Posterior vena cava (tissue), 2 donors: ENCODE measurements at regions not wholly inside any gene's neighbourhood (a gene's known extent, or its start where the extent isn't known, plus 50 kb on each side); places are given as distances from the start of the nearest gene placed in this dataset.

Experiments used
- DNase-seq: peaks from one replicate; pipeline ENCODE4 v3.0.0-alpha.2; 2020; ENCODE audit warnings: low spot score
- intact Hi-C, 2 donors: fragments of 100-400 bp; cut with DNase I; formaldehyde crosslinking; loops; one replicate each; pipeline versions ENCODE4 v1.14.1 to v1.14.2; 2022 to 2023
- donor health status: DM: yes; HTN: yes; CAD: no.
- donor health status: DM: yes; HTN: yes; CAD: no.

GRCh38 chr10:7030134-7030855, 380.5 kb downstream of the SFMBT2 start:
- no peak for DNase-seq
- intact Hi-C loops = no loop called here

- intact Hi-C loops = no loop called here
- DNase-seq = no peak
Measured at GRCh38 chr10:7029672-7030071, 381.2 kb downstream of the SFMBT2 start.

- DNase-seq = no peak
- intact Hi-C loops = no loop called here
Measured at GRCh38 chr10:7028809-7029166, 382.0 kb downstream of the SFMBT2 start.

- no peak for DNase-seq
- intact Hi-C loops = no loop called here
Measured at GRCh38 chr10:7027913-7028808, 382.7 kb downstream of the SFMBT2 start.

- intact Hi-C loops = no loop called here
- DNase-seq = no peak
Measured at GRCh38 chr10:7027237-7027912, 383.5 kb downstream of the SFMBT2 start.

GRCh38 chr10:7026818-7027217, 384.0 kb downstream of the SFMBT2 start:
- intact Hi-C loops = no loop called here
- no peak for DNase-seq

GRCh38 chr10:7025296-7025695, 385.5 kb downstream of the SFMBT2 start:
- DNase-seq = no peak
- intact Hi-C loops = no loop called here

GRCh38 chr10:7015457-7015856, 395.4 kb downstream of the SFMBT2 start:
- no peak for DNase-seq
- intact Hi-C loops = no loop called here

GRCh38 chr10:7014721-7015120, 396.1 kb downstream of the SFMBT2 start:
- intact Hi-C loops = no loop called here
- no peak for DNase-seq

- DNase-seq = no peak
- intact Hi-C loops = no loop called here
Measured at GRCh38 chr10:7011994-7012393, 398.8 kb downstream of the SFMBT2 start.

- intact Hi-C loops = no loop called here
- DNase-seq = no peak
Measured at GRCh38 chr10:7008645-7009044, 402.2 kb downstream of the SFMBT2 start.

GRCh38 chr10:7007600-7008190, 403.1 kb downstream of the SFMBT2 start:
- no peak for DNase-seq
- intact Hi-C loops = no loop called here

- no peak for DNase-seq
- intact Hi-C loops = no loop called here
Measured at GRCh38 chr10:7006566-7006965, 404.3 kb downstream of the SFMBT2 start.

- DNase-seq = no peak
- intact Hi-C loops = no loop called here
Measured at GRCh38 chr10:7003831-7004395, 406.9 kb downstream of the SFMBT2 start.

- no peak for DNase-seq
- intact Hi-C loops = no loop called here
Measured at GRCh38 chr10:7000061-7000460, 410.8 kb downstream of the SFMBT2 start.

- no peak for DNase-seq
- intact Hi-C loops = no loop called here
Measured at GRCh38 chr10:6999232-6999925, 411.5 kb downstream of the SFMBT2 start.

- no peak for DNase-seq
- intact Hi-C loops = no loop called here
Measured at GRCh38 chr10:6997509-6997908, 413.3 kb downstream of the SFMBT2 start.

GRCh38 chr10:6996431-6996830, 414.4 kb downstream of the SFMBT2 start:
- intact Hi-C loops = no loop called here
- no peak for DNase-seq

GRCh38 chr10:6995831-6996230, 415.0 kb downstream of the SFMBT2 start:
- no peak for DNase-seq

More at GRCh38 chr10:6995831-6996230, 415.0 kb downstream of the SFMBT2 start:
- intact Hi-C loops = no loop called here
